OCI-LY3 (cell line): ENCODE measurements at regions not wholly inside any gene's neighbourhood (a gene's known extent, or its start where the extent isn't known, plus 50 kb on each side); places are given as distances from the start of the nearest gene placed in this dataset.

Source experiments
- H2AFZ ChIP-seq: fragments of 200-600, 300-600 bp; shearing (Covaris generic); 2 replicates; pipeline ENCODE4 v1.6.0; 2014; ENCODE audit warnings: antibody characterized with exemption, low read depth, low read length
- H3K27ac ChIP-seq: fragments of 200-600, 300-600 bp; sonication (generic); 2 replicates; pipeline ENCODE4 v1.5.1; 2014; ENCODE audit warnings: mild to moderate bottlenecking, low read length, moderate library complexity, mixed read lengths
- H3K27me3 ChIP-seq: fragments of 200-600, 300-600 bp; sonication (generic); 2 replicates; pipeline ENCODE4 v1.6.1; 2014; ENCODE audit warnings: low read depth, low read length, mixed read lengths
- H3K36me3 ChIP-seq: fragments of 200-600, 300-600 bp; sonication (generic); replicated peaks from 2 replicates; pipeline ENCODE3; 2014; ENCODE audit warnings: low read depth, low read length, mixed read lengths
- H3K4me1 ChIP-seq: fragments of 300-600, 200-600 bp; sonication (generic); 2 replicates; pipeline ENCODE4 v1.6.1; 2014; ENCODE audit warnings: low read length, mixed read lengths
- H3K4me2 ChIP-seq: fragments of 200-600, 300-600 bp; sonication (generic); 2 replicates; pipeline ENCODE4 v1.6.1; 2014; ENCODE audit warnings: low read length, mixed read lengths
- H3K4me3 ChIP-seq: fragments of 300-600, 200-600 bp; sonication (generic); 2 replicates; pipeline ENCODE4 v1.5.1; 2014; ENCODE audit warnings: antibody characterized with exemption, mild to moderate bottlenecking, low read length, moderate library complexity
- H3K79me2 ChIP-seq: fragments of 300-600, 200-600 bp; shearing (Covaris generic); 2 replicates; pipeline ENCODE4 v1.6.1; 2014; ENCODE audit warnings: mild to moderate bottlenecking, low read length, mixed read lengths
- H3K9ac ChIP-seq: fragments of 300-600, 200-600 bp; shearing (Covaris generic); 2 replicates; pipeline ENCODE4 v1.6.0; 2014; ENCODE audit warnings: mild to moderate bottlenecking, low read length, moderate library complexity
- H3K9me3 ChIP-seq: fragments of 200-600, 300-600 bp; shearing (Covaris generic); 2 replicates; pipeline ENCODE4 v1.6.1; 2014; ENCODE audit warnings: low read length, mixed read lengths; ENCODE audit not compliant: insufficient read depth
- H4K20me1 ChIP-seq: fragments of 200-600, 300-600 bp; sonication (generic); 2 replicates; pipeline ENCODE4 v1.6.1; 2016; ENCODE audit warnings: low read length, mixed read lengths; ENCODE audit not compliant: insufficient read depth
- CTCF ChIP-seq: fragments of 200-600, 300-600 bp; sonication (generic); IDR thresholded peaks from 2 replicates; pipeline ENCODE4 v1.5.1; 2014; ENCODE audit warnings: antibody characterized with exemption, low read length, low read depth
- EZH2phosphoT487 ChIP-seq: fragments of 200-600 bp; shearing (Covaris generic); IDR thresholded peaks from 2 replicates; pipeline ENCODE4 v1.6.1; 2018; ENCODE audit warnings: antibody characterized with exemption, mixed run types, low read depth

DNA sequence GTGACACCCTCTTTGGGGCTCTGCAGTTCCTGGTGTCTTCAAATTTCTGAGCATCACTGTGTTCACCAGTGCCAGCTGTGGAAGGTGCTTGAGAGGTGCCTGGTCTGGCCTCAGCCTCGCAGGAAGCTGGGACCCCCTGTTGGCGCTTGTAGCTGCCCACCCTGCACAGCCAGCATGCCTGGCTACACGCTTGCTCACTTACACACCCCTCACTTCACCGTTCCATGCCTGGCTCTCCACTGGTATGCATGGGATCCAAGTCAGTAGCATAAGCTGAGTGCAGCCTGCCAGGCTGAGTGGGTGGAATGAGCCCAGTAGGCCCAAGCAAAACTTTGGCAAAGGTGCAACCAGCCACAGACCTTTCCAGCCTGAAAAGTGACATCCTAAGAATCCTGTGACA, 801.4 kb upstream of the PTPRD start:
- no peaks in the 10 kb centered on the region for H3K36me3 ChIP-seq
- H3K4me2 ChIP-seq, result no peak overlapping the region
- H3K27me3 ChIP-seq, result no peaks in the 10 kb centered on the region
- H3K4me1 ChIP-seq, result no peaks in the 10 kb centered on the region
- TF ChIP-seq EZH2phosphoT487 (no peak), CTCF (no peak)
- H3K4me3 ChIP-seq, result no peak overlapping the region
- H4K20me1 ChIP-seq, result no peaks in the 10 kb centered on the region
- no peaks in the 10 kb centered on the region for H3K9me3 ChIP-seq
- H3K79me2 ChIP-seq, result no peaks in the 10 kb centered on the region
- H3K27ac ChIP-seq, result no peak overlapping the region
- H3K9ac ChIP-seq, result no peak overlapping the region
- no peak overlapping the region for H2AFZ ChIP-seq

DNA sequence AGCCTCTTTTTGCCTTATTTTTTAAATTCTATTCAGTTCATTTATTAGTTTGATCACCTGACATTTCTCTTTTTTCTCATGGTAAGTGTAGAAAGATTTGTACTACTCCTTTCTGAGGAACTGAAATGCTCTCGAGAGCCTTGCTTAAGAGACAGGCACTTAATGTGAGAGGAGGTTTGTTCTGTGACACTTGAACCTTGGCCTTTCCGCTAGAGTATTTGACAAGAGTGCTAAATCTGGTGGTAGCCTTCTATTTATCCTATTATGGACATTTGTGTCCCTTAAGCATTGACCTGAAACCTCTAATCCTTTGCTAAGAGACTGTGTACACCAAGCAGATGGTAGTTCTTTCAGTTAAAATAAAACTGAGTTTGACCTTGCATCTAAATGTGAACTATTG, 805.0 kb upstream of the PTPRD start:
- TF ChIP-seq EZH2phosphoT487, result no peak
- no peak for TF ChIP-seq CTCF
- H3K4me3 ChIP-seq, result no peak overlapping the region
- H3K79me2 ChIP-seq, result no peaks in the 10 kb centered on the region
- no peak overlapping the region for H3K27ac ChIP-seq
- H3K9me3 ChIP-seq, result no peaks in the 10 kb centered on the region
- H3K4me2 ChIP-seq, result no peak overlapping the region
- no peaks in the 10 kb centered on the region for H4K20me1 ChIP-seq
- H3K4me1 ChIP-seq, result no peaks in the 10 kb centered on the region
- H3K27me3 ChIP-seq, result no peaks in the 10 kb centered on the region
- H3K9ac ChIP-seq, result no peak overlapping the region
- no peaks in the 10 kb centered on the region for H3K36me3 ChIP-seq
- H2AFZ ChIP-seq, result no peak overlapping the region

- Histone ChIP-seq H3K4me1 (peaks cover 6% of the 10 kb centered on the region; the same call in 1 of the 2 replicates), H3K9ac (no peak overlapping the region), H2AFZ (no peak overlapping the region), H3K36me3 (no peaks in the 10 kb centered on the region), H3K79me2 (no peaks in the 10 kb centered on the region), H3K4me3 (no peak overlapping the region), H3K27ac (no peak overlapping the region), H4K20me1 (no peaks in the 10 kb centered on the region), H3K4me2 (no peak overlapping the region), H3K27me3 (no peaks in the 10 kb centered on the region), H3K9me3 (no peaks in the 10 kb centered on the region)
- no peak for TF ChIP-seq CTCF
- no peak for TF ChIP-seq EZH2phosphoT487
These were observed 818.7 kb upstream of the PTPRD start for GRCh38 chr9:11431490-11431889.

GRCh38 chr9:11432361-11432760, 819.6 kb upstream of the PTPRD start:
- no peak overlapping the region for H3K27ac ChIP-seq
- no peaks in the 10 kb centered on the region for H3K36me3 ChIP-seq
- H3K79me2 ChIP-seq, result no peaks in the 10 kb centered on the region
- H4K20me1 ChIP-seq, result no peaks in the 10 kb centered on the region
- no peaks in the 10 kb centered on the region for H3K27me3 ChIP-seq
- H3K9me3 ChIP-seq, result no peaks in the 10 kb centered on the region
- H3K4me3 ChIP-seq, result no peak overlapping the region
- no peak overlapping the region for H3K9ac ChIP-seq
- TF ChIP-seq EZH2phosphoT487 (no peak), CTCF (no peak)
- H3K4me1 ChIP-seq, result peaks cover 6% of the 10 kb centered on the region; the same call in 1 of the 2 replicates
- no peak overlapping the region for H2AFZ ChIP-seq
- no peak overlapping the region for H3K4me2 ChIP-seq
